NCI-H1417 (cell line): ENCODE measurements at regions not wholly inside any gene's neighbourhood (a gene's known extent, or its start where the extent isn't known, plus 50 kb on each side); places are given as distances from the start of the nearest gene placed in this dataset.

Experiments used
- DNase-seq, 3 experiments: peaks; one replicate each; lab custom pipeline; 2025; lab: John Stamatoyannopoulos, UW

DNA sequence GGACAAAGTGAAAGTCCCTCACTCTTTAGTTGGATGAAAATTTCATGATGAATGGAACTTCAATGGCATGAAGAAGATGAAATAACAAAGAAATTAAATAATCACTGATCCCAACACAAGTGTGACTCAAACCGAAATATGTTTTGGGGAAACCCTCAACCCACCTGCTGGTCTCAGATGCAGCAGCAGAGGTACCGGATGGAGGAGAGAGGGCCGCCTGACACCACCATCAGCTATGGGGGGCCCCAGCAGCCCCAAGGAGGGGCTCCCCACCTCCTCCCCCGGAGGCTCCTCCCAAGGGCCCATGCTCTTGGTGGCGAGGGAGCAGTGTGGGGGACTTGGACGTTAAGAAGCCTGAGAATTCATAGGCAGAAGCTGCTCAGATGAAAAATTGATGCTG is 137.2 kb upstream of the ADARB2 start:
- no peak for DNase-seq

DNA sequence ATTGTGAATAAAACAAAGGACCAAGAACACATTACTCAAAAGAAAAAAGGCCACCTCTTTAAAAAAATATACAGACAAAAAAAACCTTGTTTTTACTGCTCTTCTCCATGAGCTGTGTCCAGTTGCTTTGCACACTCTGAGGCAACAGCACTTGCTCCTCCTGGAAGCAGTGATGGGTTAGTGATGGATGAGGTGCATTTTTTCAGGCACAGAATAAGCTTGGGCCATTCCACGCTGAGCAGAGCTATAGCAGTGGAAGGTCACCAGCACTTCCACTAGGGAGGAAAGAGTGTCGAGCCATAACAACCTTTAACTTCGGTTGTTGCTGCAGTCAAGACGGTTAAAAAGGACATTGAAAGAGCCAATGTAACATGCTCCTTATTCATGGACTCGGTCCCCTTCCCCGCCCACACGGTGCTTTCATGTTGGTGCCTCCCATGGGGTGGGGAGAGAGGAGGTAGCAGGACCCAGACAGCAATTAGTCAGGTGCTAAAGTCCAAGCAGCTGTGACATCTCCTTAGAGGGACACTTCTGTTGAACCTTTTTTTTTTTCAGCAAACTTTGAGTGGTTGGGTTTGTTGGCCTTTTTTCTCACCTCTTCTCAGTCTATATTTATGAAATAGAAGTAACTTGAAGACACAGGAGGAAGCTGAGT is 136.5 kb upstream of the ADARB2 start:
- no peak for DNase-seq

DNA sequence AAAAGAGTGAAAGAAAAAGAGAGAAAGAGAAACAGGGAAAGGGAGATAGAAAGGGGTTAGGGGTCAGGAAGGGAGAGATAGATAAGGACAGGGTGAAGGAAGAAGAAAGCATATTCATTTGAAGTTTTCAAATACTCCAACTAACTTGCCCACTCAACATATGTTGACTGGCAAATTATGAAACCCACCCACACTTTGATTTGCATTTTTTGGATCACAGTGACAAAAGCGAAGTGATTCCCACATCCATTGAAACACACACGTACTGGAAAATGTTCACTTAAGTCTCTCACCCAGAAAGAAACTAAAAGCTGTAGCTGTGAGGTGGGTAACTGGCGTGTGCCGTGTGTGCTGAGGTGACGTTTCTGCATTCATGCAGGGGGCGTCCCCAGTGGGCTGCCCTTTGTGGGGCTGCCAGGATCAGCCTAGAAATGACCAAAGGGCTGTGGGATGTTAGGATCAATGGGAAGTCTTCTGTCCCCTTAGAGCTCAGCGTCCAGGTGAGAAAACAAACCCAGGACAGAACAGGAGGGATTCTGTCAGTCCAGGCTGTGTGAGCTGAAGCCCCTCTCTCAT is 134.9 kb upstream of the ADARB2 start:
- no peak for DNase-seq

DNA sequence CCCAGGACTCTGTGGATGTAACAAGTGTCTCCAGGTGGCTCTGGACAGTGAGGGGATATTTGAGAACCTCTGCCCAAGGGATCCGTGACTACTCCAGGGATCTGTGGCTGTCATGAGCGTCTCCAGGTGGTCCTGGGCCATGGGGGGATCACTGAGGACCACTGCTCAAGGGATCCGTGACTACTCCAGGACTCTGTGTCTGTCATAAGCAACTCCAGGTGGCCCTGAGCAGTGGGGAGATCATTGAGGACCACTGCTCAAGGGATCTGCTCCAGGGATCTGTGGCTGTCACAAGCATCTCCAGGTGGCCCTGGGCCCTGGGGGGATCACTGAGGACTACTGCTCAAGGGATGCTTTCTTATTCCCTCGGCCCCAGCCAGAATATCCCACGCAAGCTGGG is 133.2 kb upstream of the ADARB2 start:
- DNase-seq, result no peak

DNA sequence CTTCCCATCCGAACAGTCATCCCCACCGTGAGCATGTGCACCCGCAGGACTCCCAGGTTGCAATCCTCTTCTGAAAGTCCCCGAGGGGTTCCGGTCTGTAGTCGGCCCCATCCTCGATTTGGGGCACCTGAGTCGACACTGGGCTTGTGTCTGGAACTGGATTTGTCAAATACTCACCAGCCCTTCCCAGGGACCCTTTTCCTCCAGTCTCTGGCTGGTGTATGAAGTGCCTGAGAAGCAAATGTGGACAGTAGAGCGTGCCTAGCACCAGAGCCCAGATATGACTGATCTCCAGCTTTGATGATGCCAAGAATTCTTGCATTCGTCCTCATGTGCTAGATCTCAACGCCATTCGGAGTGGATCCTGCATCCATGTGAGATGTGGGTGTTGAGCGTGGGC is 132.5 kb upstream of the ADARB2 start:
- no peak for DNase-seq

DNA sequence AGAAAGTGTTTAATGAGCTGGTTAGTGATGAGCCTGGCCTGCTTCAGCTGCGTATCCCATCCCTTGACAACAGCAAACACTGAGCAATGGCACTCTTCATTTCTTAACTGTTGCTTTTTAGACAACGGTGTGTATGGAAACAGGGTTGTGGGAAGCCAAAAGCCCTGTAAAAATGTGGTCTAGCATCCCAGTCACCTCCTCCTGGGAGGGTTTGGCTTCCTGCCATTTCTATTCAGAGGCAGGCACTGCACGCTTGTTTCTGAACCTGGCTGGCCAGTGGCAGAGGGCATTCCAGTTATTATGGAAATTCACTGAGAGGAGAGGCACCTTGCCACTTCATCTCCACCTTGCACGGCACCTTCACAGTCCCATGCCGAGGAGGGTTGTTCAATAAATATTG is 123.0 kb upstream of the ADARB2 start:
- DNase-seq, result peak in 1 of 3 experiments; percentile 31

DNA sequence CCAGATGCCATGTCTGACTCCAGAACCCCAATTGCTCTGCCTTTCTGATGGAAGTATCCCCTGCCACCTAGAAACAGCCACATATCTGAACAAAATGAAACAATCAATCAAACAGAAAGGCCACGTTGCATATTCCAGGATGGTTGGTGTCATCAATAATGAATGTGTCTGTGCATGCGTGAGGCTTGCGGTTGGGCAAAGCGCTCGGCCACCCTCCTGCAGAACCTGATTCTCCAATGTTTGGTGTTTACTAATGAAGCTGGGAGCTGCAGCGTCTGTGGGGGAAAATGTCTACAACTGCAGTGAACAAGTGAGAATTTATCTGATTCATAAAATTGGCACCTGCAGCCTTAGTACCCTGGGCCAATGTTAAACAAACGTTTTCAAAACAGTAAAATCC is 121.2 kb upstream of the ADARB2 start:
- no peak for DNase-seq

DNA sequence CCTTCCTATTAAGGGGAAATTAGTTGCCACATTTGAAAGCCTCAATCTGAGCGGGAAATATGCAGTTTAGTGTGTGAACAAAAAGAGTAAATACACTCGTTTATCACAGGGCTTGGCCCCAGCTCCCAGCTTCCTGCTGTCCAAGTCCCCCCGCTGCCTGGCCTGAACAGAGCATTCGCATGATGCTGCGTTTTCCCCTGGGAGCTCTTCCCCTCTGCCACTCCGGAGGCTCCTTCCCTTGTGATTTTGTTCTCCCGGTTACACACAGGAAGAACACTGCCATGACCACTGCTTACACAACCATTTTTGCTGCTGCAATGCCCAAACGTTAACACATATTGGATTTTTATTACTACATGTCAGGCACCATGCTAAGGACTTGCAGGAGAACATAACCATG is 120.7 kb upstream of the ADARB2 start:
- no peak for DNase-seq

DNA sequence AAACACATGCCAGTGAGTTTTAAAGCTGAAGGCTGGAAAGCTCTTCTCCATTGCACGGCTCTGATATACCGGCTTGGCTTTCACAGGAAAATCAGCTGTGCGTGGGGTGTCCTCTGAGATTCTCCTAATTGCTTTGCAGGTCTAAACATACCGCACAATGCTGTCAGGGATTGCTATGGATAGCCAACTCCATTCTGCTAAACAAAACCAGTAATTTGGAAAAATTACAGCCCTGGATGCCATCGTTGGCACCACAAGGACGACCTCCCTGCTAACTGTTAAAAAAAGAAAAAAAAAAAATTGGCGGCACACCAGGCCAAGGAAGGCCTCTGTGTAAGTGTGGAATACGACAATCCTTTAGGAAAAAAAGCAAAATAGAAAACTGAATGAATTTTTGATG is 118.6 kb upstream of the ADARB2 start:
- DNase-seq, result no peak

DNA sequence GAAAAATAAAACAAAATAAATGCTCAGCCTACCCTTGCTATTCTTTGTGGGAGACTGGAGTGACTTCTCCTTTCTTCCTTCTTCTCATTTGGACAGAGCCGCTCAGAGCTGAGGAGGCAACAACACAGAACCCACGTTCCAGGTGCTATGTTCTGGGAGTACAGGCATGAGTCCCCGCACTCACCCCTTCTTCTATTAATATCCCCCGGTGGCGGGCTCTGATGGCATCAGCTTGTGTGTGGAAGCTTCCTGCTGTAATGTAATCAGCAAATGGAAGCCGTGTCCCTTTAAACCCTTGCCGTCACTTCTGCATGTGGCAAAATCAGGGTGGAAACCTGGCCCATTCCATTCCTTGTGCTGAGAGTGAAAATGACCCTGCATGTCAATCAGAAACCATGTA is 116.9 kb upstream of the ADARB2 start:
- no peak for DNase-seq

DNA sequence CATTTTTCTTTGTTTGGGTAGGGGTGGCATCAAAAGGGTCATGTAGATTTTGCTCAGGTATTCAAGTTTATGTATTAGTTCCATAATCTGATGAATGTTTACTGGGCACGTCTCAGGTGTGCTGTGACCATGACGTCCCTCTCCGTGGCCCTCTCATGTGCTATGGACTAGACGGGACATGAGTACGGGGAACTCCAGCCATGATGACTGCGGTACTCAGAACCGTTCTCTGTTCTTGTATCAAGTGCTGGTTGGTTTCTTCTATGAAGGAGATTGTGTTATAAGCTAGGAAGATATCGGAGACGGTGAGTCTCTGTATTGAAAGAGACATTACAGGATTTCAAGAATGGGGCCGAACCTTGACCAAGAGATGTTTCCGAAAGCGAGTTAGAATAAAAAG is 116.5 kb upstream of the ADARB2 start:
- DNase-seq, result no peak

DNA sequence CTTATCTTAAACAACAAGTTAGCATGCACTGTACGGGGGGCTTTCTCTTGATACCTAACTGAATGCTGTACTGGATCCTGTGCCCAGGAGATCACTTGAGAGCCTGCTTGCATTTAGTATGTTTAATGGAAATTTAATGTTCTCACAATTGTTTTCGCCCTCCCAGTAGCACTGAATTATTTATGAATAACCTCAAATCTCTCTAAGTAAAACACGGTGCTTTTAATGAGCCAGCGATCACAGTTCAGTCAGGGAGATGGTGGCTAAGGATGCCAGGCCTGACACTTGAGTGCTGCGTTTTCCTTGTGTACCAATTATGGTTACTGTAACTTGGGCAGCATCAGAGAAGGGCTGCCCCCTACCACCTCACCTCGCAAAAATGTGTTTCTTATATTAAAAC is 115.5 kb upstream of the ADARB2 start:
- no peak for DNase-seq

DNA sequence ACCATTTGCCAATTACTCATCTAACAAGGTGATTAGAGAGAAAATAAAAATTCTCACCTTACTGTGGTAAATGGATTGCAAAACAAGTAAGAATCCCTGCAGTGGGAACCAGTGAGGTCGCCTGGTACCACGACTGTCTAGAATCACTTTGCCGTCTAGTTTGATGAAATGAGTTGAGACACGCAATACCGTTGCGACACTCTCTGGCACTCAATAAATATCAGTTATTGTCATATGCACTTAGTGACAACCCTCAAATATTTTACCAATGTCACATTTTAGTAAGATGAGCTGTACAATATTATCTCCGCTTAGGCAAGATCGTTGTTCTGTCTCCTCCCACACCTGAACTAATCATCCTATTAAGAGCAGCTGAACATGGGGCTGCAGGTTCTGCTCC is 114.4 kb upstream of the ADARB2 start:
- DNase-seq, result no peak

DNA sequence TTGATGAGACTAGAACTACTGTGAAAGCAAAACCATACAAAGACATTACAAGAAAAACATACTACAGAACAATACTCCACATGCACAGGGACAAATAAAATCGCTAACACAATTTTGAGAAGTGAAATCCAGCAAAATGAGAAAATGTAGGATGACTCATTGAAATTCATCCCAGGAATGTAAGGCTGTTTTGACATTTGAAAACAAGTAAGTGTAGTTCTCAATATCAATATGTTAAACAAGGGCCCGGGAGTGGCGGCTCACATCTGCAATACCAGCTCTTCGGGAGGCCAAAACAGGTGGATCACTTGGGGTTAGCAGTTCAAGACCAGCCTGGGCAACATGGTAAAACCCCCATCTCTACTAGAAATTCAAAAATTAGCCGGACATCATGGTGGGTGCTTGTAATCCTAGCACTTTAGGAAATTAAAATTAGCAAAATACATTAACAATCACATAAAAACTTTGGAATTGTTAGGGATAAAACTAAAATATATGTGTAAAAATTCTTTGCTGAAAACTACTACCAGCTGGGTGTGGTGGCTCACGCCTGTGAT is 113.7 kb upstream of the ADARB2 start:
- DNase-seq, result no peak

DNA sequence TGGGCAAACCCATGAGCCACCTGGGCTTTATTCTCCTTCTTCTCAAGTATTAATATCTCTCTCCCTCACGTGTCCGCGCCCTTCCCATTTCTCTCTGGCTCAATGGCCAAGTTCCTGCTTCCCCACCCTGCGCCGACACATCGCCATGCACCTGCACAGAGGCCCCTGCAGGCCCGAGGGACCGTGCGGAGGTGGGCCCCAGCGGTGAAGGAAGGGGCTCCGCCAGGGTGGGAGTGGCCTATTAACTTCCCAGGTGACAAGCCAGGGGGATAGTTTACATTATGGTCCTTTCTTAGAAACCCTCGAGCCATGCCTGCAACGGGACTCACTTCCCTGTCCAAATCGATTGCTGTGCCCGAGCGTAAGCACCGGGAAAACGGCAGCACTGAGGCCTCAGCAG is 110.0 kb upstream of the ADARB2 start:
- DNase-seq, result no peak

DNA sequence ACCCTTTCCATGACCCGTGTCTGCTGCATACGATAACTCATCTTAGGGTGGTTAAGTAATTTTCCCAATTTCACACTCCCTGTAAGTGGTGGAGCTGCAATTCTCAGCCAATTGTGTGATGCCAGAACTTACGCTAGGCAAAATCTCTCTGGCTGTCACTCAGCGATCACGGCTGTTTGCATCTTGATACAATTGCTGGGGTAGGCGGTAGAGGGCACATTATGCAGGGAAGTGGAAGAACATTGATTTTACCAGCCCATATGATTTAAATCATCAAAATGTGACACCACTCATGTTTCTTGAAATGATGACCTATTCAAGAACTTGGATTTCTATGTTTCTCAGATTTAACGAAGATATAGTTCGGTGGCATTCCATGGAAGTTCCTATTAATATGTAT is 108.7 kb upstream of the ADARB2 start:
- no peak for DNase-seq

DNA sequence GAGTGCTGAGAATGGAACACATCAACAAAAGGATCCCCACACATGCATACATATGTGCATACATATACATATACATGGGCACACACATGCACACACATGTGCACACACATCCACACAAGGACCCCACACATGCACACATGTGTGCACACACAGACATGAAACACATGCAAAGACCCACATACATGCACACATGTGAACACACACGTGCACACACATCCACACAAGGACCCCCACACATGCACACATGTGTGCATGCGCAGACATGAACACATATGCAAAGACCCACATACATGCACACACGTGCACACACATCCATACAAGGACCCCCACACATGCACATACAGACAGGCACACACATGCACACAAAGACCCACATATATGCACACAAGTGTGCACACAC is 104.4 kb upstream of the ADARB2 start:
- DNase-seq, result no peak

DNA sequence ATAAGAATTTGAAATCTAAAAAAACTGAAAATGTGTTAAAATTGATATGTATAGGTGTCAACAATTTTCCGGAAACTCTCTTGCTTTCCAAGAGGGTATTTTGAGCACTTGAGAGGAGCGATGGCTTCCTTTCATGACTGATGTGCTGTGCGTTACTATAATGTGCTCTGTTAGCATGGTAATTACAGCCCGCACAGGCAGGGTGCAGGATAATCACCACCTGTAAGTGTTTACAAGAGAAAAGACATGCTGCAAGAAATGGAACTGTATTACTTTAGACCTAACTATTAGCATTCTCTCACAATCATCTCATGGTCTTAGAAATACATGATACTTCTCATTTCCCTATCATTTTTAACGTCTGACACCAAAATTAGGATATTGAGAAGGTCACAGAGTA is 92.4 kb upstream of the ADARB2 start:
- peak in 2 of 3 experiments; percentile 1 to 62 for DNase-seq

DNA sequence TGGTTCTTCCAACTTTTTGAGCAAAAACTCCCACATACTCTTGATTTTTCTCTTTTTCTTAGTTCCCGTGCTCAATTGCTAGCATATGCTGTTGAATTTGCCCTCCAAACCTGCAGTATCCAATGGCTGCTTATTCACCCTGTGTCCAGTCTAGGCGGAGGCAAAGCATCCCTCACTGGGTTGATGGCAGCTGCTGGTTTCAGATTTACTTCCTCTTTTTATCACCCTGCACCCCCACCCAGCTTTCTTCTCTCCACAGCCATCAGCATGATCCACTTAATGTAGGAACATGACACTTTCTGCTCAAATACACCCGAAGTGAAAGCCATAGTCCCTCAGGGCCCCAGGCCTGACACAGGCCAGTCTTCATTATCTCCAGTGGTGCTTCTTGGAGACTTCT is 87.6 kb upstream of the ADARB2 start:
- DNase-seq, result no peak

DNA sequence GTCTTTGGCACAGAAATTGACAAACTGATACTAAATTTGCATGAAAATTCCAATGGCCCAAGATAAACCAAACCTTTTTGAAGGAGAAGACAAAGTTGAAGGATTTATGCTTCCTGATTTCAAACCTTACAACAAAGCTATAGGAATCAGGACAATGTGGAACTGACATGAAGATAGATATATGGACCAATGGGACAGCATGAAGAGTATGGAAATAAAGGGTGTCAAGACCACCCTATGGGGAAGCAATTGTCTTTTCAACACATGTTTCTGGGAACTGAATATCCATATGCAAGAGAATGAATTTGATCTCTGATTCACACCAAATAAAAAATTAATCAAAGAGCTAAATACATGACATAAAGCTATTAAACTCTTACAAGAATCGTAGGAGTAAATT is 77.2 kb upstream of the ADARB2 start:
- no peak for DNase-seq

DNA sequence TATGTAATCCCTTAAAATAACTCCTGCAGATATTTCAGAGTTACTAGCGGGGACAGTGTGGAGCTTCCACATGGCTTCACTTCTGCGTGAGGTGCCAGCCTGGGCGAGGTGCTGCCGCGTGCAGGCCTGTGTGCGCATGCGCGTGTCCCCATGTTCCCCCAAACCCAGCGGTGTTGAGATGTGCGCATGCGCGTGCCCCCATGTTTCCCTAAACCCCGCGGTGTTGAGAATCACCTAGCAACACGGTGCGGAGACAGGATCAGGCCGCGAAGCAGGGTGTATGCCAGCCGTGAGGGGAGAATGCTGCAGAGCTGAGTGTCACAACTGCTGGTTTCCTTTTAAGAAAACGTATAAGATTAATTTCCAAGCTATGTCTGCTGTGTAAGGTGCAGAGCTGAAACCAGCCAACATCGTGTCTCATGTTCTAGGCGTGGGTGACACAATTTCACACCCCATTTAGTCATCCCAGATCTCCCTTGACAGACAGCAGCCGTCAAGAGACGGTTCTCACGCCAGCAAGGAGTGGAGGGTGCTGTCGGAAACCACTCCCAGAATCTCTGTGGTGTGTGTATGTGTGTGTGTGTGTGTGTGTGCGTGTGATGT is 71.9 kb upstream of the ADARB2 start:
- DNase-seq, result no peak

DNA sequence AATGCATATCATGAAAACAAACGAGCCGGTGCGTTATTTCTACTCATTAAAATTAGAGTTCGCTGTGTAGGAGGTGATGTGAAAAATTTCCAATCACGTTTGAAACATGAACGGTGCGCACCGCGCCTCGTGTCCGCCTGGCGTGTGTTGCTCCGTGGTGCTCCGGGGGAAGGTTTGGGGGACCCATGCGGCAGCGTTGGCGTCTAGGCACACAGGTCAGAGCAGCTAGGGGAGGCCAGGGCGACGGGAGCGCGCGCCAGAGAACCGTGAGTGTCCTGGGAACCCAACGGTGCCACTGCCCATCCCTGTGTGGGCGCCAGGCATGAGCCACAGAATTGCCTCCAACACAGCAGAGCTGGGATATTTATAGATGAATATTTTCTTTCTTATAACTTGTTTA is 70.6 kb upstream of the ADARB2 start:
- DNase-seq, result no peak

DNA sequence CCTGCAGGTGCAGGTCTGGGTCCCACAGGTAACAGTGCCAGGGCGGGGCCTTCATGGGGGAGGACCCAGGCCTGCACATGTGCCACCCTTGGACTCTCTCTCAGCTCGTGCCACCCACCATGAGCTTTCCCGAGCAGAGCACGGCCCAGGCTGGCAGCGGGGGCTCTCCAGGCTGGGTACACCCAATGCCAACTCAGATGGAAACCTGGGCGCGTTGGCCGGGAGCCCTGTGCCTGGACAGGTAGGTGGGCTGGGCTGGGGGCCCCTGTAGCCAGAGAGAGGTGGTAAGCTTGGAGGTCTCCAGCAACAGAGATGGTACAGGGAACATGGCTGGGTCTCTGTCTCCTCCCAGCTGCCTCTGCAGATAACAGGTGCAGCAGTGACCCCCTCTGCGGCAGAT is 69.9 kb upstream of the ADARB2 start:
- no peak for DNase-seq

DNA sequence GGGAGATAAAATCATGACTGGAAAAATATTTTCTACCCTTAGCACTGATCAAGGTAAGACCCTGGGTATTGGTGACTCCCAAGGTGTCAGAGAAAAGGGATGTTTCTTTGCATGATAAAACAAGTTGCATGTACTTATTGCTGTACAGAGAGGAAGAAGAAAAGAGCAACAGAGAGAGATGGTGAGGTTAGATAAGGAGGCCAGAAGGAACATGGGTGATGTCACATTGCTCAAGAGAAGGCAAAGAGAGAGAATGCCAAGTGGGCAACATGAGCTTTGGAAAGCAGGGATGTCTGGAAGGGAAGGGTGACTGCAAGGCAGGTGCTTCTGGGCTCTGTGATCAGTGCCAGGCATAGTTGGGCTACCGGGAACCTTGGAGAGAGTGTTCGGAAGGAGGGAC is 65.1 kb upstream of the ADARB2 start:
- DNase-seq, result no peak
